Lower leg skin (tissue), 3 donors: ENCODE measurements at regions not wholly inside any gene's neighbourhood (a gene's known extent, or its start where the extent isn't known, plus 50 kb on each side); places are given as distances from the start of the nearest gene placed in this dataset.

ENCODE experiments used
- POLR2A ChIP-seq, 2 donors: fragments of 450-650 bp; IDR thresholded peaks; one replicate each; pipeline ENCODE4 v1.6.1; 2016 to 2017; ENCODE audit warnings: antibody characterized with exemption in 2 of 2, mild to moderate bottlenecking in 1 of 2, moderate library complexity in 1 of 2
- TF ChIP-seq, protein P1 (sequence below), 3 donors: fragments of 450-650 bp; IDR thresholded peaks; one replicate each; pipeline ENCODE4 v1.5.1; 2016; ENCODE audit warnings: antibody characterized with exemption in 3 of 3, mild to moderate bottlenecking in 3 of 3, moderate library complexity in 2 of 3

DNA sequence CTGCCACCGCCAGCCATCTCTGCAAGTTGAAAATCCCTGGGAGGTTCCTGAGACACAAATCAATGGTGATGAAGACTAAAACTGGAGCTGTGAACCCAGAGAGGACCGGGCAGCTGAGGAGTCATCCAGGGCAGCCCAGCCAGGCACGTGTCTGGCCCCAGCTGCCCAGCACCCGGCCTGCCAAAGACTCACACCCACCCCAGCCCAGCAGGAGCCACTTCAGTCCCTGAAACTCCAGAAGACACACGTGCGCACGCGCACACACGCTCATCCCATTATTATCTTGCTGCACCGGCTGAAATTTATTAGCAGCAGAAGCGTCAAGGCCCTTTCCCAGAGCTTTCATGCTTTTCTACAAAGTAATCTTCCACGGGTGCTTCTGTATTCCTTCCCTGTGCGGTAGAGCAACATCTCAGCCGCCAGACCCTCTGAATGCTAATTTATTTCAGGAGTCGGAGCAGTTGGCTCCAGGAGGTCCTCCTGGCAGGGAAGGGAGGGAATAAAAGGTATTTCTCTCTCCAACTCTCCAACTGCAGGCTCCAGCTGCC is 59.8 kb upstream of the RBFOX3 start:
- no peak for TF ChIP-seq POLR2A (IDR thresholded peaks at IDR 0.05)
- TF ChIP-seq, protein P1, sequence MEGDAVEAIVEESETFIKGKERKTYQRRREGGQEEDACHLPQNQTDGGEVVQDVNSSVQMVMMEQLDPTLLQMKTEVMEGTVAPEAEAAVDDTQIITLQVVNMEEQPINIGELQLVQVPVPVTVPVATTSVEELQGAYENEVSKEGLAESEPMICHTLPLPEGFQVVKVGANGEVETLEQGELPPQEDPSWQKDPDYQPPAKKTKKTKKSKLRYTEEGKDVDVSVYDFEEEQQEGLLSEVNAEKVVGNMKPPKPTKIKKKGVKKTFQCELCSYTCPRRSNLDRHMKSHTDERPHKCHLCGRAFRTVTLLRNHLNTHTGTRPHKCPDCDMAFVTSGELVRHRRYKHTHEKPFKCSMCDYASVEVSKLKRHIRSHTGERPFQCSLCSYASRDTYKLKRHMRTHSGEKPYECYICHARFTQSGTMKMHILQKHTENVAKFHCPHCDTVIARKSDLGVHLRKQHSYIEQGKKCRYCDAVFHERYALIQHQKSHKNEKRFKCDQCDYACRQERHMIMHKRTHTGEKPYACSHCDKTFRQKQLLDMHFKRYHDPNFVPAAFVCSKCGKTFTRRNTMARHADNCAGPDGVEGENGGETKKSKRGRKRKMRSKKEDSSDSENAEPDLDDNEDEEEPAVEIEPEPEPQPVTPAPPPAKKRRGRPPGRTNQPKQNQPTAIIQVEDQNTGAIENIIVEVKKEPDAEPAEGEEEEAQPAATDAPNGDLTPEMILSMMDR (IDR thresholded peaks at IDR 0.05): no peak
